T-cell (primary cell): ENCODE measurements at regions not wholly inside any gene's neighbourhood (a gene's known extent, or its start where the extent isn't known, plus 50 kb on each side); places are given as distances from the start of the nearest gene placed in this dataset.

Experiments used
- ATAC-seq, 4 experiments: fragments of 200-7000 bp in 3 of 4; fragments of 150-1000 bp in 1 of 4; cut with Tn5 transposase; replicated peaks in 1 of 4; 1 replicate in 3 of 4; 2 replicates in 1 of 4; pipeline ENCODE4 v1.10.0; 2021; ENCODE audit warnings: moderate library complexity in 3 of 4, mild to moderate bottlenecking in 2 of 4, moderate number of reproducible peaks in 1 of 4
- CTCF ChIA-PET, 2 donors: fragments of 300-600 bp; sonication (Branson Sonifier 250); formaldehyde crosslinking; loops; one replicate each; lab custom pipeline; 2022; ENCODE audit warnings: antibody characterized with exemption in 2 of 2; lab: Charles Lee
- POLR2A ChIA-PET, 2 donors: fragments of 300-600 bp; sonication (Branson Sonifier 250); formaldehyde crosslinking; loops; one replicate each; lab custom pipeline; 2022; ENCODE audit warnings: antibody characterized with exemption in 2 of 2; lab: Charles Lee
- DNase-seq, 35 experiments: peaks; one replicate each; pipeline versions ENCODE4 v3.0.0 to v3.0.0-alpha.2; 2013 to 2023
- H3K27ac ChIP-seq: one replicate; pipeline ENCODE4 v1.5.1; 2013; ENCODE audit warnings: low read length
- H3K27me3 ChIP-seq, 2 experiments: replicated peaks in 1 of 2; 1 replicate in 1 of 2; 2 replicates in 1 of 2; pipeline versions ENCODE4 v1.6.1 to v1.7.0; 2013; ENCODE audit warnings: low read length in 1 of 2, mixed read lengths in 1 of 2; ENCODE audit not compliant: control insufficient read depth in 2 of 2, insufficient read depth in 2 of 2; ENCODE audit errors: extremely low read depth in 1 of 2
- H3K36me3 ChIP-seq, 2 donors: 1 replicate in 1 of 2; 2 replicates in 1 of 2; pipeline versions ENCODE4 v1.6.1 to v1.7.0; 2013; ENCODE audit warnings: low read length in 1 of 2; ENCODE audit not compliant: control insufficient read depth in 2 of 2, insufficient read depth in 1 of 2; ENCODE audit errors: extremely low read depth in 1 of 2
- H3K4me1 ChIP-seq, 2 experiments: 1 replicate in 1 of 2; 2 replicates in 1 of 2; pipeline versions ENCODE4 v1.6.1 to v1.7.0; 2013; ENCODE audit warnings: low read length in 2 of 2, mixed read lengths in 1 of 2; ENCODE audit not compliant: insufficient read depth in 2 of 2, control insufficient read depth in 1 of 2; ENCODE audit errors: extremely low read depth in 1 of 2
- H3K4me3 ChIP-seq, 2 donors: 1 replicate in 1 of 2; 2 replicates in 1 of 2; pipeline versions ENCODE4 v1.5.1 to v1.7.0; 2013; ENCODE audit warnings: mild to moderate bottlenecking in 2 of 2, low read length in 1 of 2, moderate library complexity in 1 of 2; ENCODE audit not compliant: control insufficient read depth in 1 of 2; ENCODE audit errors: extremely low read depth in 1 of 2
- H3K9me3 ChIP-seq: 2 replicates; pipeline ENCODE4 v1.7.0; 2013
- H3K27ac Mint-ChIP-seq, 2 donors: one replicate each; pipeline ENCODE4 v1.8.0; 2020 to 2021; ENCODE audit warnings: mild to moderate bottlenecking in 2 of 2, mixed read lengths in 2 of 2
- H3K27me3 Mint-ChIP-seq, 2 donors: one replicate each; pipeline ENCODE4 v1.8.0; 2021 to 2022; ENCODE audit warnings: mixed read lengths in 2 of 2
- H3K36me3 Mint-ChIP-seq: one replicate; pipeline ENCODE4 v1.8.0; 2021; ENCODE audit warnings: mixed read lengths
- H3K4me1 Mint-ChIP-seq, 3 donors: one replicate each; pipeline ENCODE4 v1.8.0; 2020 to 2022; ENCODE audit warnings: mixed read lengths in 3 of 3, mild to moderate bottlenecking in 1 of 3
- H3K4me3 Mint-ChIP-seq, 3 donors: one replicate each; pipeline ENCODE4 v1.8.0; 2020 to 2022; ENCODE audit warnings: mild to moderate bottlenecking in 3 of 3, mixed read lengths in 3 of 3, moderate library complexity in 3 of 3
- H3K9me3 Mint-ChIP-seq, 3 donors: one replicate each; pipeline ENCODE4 v1.8.0; 2020 to 2022; ENCODE audit warnings: mixed read lengths in 3 of 3
- WGBS: methylation state at CpG from one replicate; pipeline ENCODE4 v1.1.5; 2013; ENCODE audit warnings: missing lambda C conversion rate; ENCODE audit not compliant: insufficient coverage; 5-methylcytosine and 5-hydroxymethylcytosine counted together

DNA sequence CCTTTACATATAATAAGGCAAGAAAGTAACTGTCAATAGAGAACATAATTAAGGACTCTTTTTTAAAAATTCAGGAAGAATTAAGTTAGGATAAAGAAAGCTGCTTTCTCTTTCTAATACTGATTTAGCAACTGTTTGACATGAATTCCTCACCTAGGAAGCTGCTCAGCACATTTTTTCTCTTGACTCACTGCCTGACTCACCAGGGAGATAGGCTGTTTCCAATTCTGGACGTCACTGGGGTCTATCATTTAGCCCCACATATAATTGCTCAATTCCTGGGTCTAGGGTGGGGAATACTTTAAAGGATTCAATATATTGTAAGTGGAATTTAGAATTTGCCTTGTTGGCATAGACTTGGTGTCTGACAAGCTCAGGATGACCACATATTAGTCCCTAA lies 50.8 kb upstream of the UGP2 start:
- Histone ChIP-seq H3K9me3 (no peaks in the 10 kb centered on the region), H3K4me3 (no peak overlapping the region), H3K27ac (no peak overlapping the region), H3K36me3 (no peaks in the 10 kb centered on the region), H3K4me1 (no peaks in the 10 kb centered on the region), H3K27me3 (no peaks in the 10 kb centered on the region)
- POLR2A ChIA-PET, result no interaction called here
- Mint-ChIP-seq H3K36me3 (no peaks in the 10 kb centered on the region), H3K27me3 (no peaks in the 10 kb centered on the region), H3K9me3 (peaks cover 0 to 6% (median 0%) of the 10 kb centered on the region in 3 donors), H3K4me3 (no peak overlapping the region), H3K27ac (no peak overlapping the region), H3K4me1 (no peaks in the 10 kb centered on the region)
- no CpG with 5 or more reads among the region's 1 CpG for WGBS
- CTCF ChIA-PET, result interaction anchor here in 1 of 2 donors (0.6 kb wide), 1 partner anchor 849 kb away, joined by 4 read pairs; no protein-coding TSS in a partner anchor
- ATAC-seq (no peak), DNase-seq (no peak)

DNA sequence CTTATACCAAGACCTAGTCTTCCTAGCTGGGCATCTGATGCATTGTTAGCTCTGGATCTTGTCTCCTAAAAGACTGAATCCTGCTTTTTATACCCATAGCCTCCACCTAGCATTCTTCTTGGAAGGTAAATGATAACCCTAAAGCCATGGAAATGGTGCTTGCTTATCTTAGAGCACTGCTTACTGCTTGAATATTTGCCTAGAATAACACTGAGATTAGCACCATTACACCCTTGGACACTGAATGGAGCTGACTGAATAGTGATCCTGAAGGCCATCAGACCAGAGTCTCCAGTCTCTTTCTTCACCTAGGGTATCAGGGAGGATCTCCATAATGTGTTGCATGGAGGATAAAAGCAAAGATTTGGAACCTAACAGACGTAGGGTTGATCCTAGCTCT lies 50.3 kb upstream of the UGP2 start:
- peaks cover 0 to 6% (median 0%) of the 10 kb centered on the region in 3 donors for H3K9me3 Mint-ChIP-seq
- Histone ChIP-seq H3K4me3 (no peak overlapping the region), H3K9me3 (no peaks in the 10 kb centered on the region), H3K27ac (no peak overlapping the region), H3K27me3 (no peaks in the 10 kb centered on the region), H3K36me3 (no peaks in the 10 kb centered on the region), H3K4me1 (no peaks in the 10 kb centered on the region)
- no peak overlapping the region for H3K27ac Mint-ChIP-seq
- H3K36me3 Mint-ChIP-seq, result no peaks in the 10 kb centered on the region
- POLR2A ChIA-PET, result no interaction called here
- DNase-seq (no peak), ATAC-seq (no peak)
- no peaks in the 10 kb centered on the region for H3K27me3 Mint-ChIP-seq
- H3K4me3 Mint-ChIP-seq, result no peak overlapping the region
- H3K4me1 Mint-ChIP-seq, result no peaks in the 10 kb centered on the region
- CTCF ChIA-PET, result interaction anchor here in 1 of 2 donors (0.6 kb wide), 1 partner anchor 849 kb away, joined by 4 read pairs; no protein-coding TSS in a partner anchor
- WGBS, result no CpG with 5 or more reads among the region's 1 CpG
